Mesenchymal stem cell (in vitro differentiated cells and primary cell): ENCODE measurements at regions not wholly inside any gene's neighbourhood (a gene's known extent, or its start where the extent isn't known, plus 50 kb on each side); places are given as distances from the start of the nearest gene placed in this dataset.
A peak's percentile ranks its signal among the peaks of the same experiment; 100 is the strongest.

ENCODE experiments used
- DNase-seq: peaks from one replicate; pipeline ENCODE4 v3.0.0-alpha.2; 2013
- H2AFZ ChIP-seq: one replicate; pipeline ENCODE4 v1.6.1; 2013; ENCODE audit warnings: low read depth, mild to moderate bottlenecking, control low read depth, inconsistent platforms, low read length, moderate library complexity
- H2AK5ac ChIP-seq: 2 replicates; pipeline ENCODE4 v1.6.1; 2013; ENCODE audit warnings: low read length, moderate library complexity, mild to moderate bottlenecking, inconsistent platforms; ENCODE audit not compliant: severe bottlenecking
- H2BK120ac ChIP-seq: one replicate; pipeline ENCODE4 v1.6.1; 2013; ENCODE audit warnings: low read depth, mild to moderate bottlenecking, inconsistent platforms, low read length, moderate library complexity
- H2BK12ac ChIP-seq, 2 experiments: one replicate each; pipeline ENCODE4 v1.6.1; 2013; ENCODE audit warnings: inconsistent platforms in 2 of 2, low read length in 2 of 2, mild to moderate bottlenecking in 2 of 2, moderate library complexity in 2 of 2, control low read depth in 1 of 2
- H2BK15ac ChIP-seq: one replicate; pipeline ENCODE4 v1.6.1; 2013; ENCODE audit warnings: mild to moderate bottlenecking, low read depth, inconsistent platforms; ENCODE audit not compliant: poor library complexity, severe bottlenecking
- H2BK5ac ChIP-seq: 2 replicates; pipeline ENCODE4 v1.6.1; 2013; ENCODE audit warnings: low read depth, mild to moderate bottlenecking, low read length, control low read depth, inconsistent platforms; ENCODE audit not compliant: poor library complexity, severe bottlenecking
- H3K14ac ChIP-seq, 2 experiments: one replicate each; pipeline ENCODE4 v1.6.1; 2013; ENCODE audit warnings: inconsistent platforms in 2 of 2, low read length in 2 of 2, control low read depth in 1 of 2, mild to moderate bottlenecking in 1 of 2, moderate library complexity in 1 of 2
- H3K18ac ChIP-seq, 2 experiments: one replicate each; pipeline ENCODE4 v1.6.1; 2013; ENCODE audit warnings: inconsistent platforms in 2 of 2, low read length in 2 of 2, control low read depth in 1 of 2, low read depth in 1 of 2, mild to moderate bottlenecking in 1 of 2
- H3K23ac ChIP-seq, 2 experiments: one replicate each; pipeline ENCODE4 v1.6.1; 2013; ENCODE audit warnings: inconsistent platforms in 2 of 2, low read length in 2 of 2, mild to moderate bottlenecking in 2 of 2, moderate library complexity in 2 of 2, control low read depth in 1 of 2
- H3K27ac ChIP-seq: 2 replicates; pipeline ENCODE4 v1.5.1; 2013; ENCODE audit warnings: mild to moderate bottlenecking, moderate library complexity, low read length, control low read depth, inconsistent platforms; ENCODE audit not compliant: poor library complexity, severe bottlenecking
- H3K27me3 ChIP-seq, 2 experiments: 2 replicates each; pipeline versions ENCODE4 v1.6.1 to v1.7.0; 2013; ENCODE audit warnings: low read length in 2 of 2, mild to moderate bottlenecking in 2 of 2, moderate library complexity in 2 of 2, control low read depth in 1 of 2, inconsistent platforms in 1 of 2; ENCODE audit not compliant: control insufficient read depth in 1 of 2, insufficient read depth in 1 of 2
- H3K36me3 ChIP-seq, 2 experiments: 2 replicates each; pipeline versions ENCODE4 v1.6.1 to v1.7.0; 2013; ENCODE audit warnings: low read length in 2 of 2, control low read depth in 1 of 2, inconsistent platforms in 1 of 2, low read depth in 1 of 2, mild to moderate bottlenecking in 1 of 2; ENCODE audit not compliant: insufficient read depth in 2 of 2, control insufficient read depth in 1 of 2
- H3K4ac ChIP-seq, 2 experiments: one replicate each; pipeline ENCODE4 v1.6.1; 2013; ENCODE audit warnings: inconsistent platforms in 2 of 2, low read length in 2 of 2, mild to moderate bottlenecking in 2 of 2, moderate library complexity in 2 of 2, control low read depth in 1 of 2, low read depth in 1 of 2
- H3K4me1 ChIP-seq: 2 replicates; pipeline ENCODE4 v1.6.1; 2013; ENCODE audit warnings: low read depth, low read length, control low read depth; ENCODE audit not compliant: control insufficient read depth, insufficient read depth
- H3K4me2 ChIP-seq: 2 replicates; pipeline ENCODE4 v1.6.1; 2013; ENCODE audit warnings: low read length, mild to moderate bottlenecking, inconsistent platforms; ENCODE audit not compliant: poor library complexity, severe bottlenecking
- H3K4me3 ChIP-seq, 2 experiments: 2 replicates each; pipeline versions ENCODE4 v1.5.1 to v1.7.0; 2013; ENCODE audit warnings: low read length in 2 of 2, mild to moderate bottlenecking in 2 of 2, control low read depth in 1 of 2, low read depth in 1 of 2; ENCODE audit not compliant: insufficient read depth in 1 of 2
- H3K79me1 ChIP-seq: replicated peaks from 2 replicates; pipeline ENCODE4 v1.6.1; 2013; ENCODE audit warnings: mild to moderate bottlenecking, control low read depth, low read length, inconsistent platforms; ENCODE audit not compliant: poor library complexity, severe bottlenecking
- H3K9ac ChIP-seq: 2 replicates; pipeline ENCODE4 v1.7.0; 2013; ENCODE audit warnings: mild to moderate bottlenecking, low read length, moderate library complexity
- H3K9me3 ChIP-seq: 2 replicates; pipeline ENCODE4 v1.7.0; 2013; ENCODE audit warnings: mild to moderate bottlenecking, low read length; ENCODE audit not compliant: control insufficient read depth
- H4K8ac ChIP-seq: one replicate; pipeline ENCODE4 v1.6.1; 2013; ENCODE audit warnings: inconsistent platforms, mild to moderate bottlenecking, low read length, moderate library complexity
- H4K91ac ChIP-seq: one replicate; pipeline ENCODE4 v1.6.1; 2013; ENCODE audit warnings: mild to moderate bottlenecking, low read length, inconsistent platforms
- WGBS: methylation state at CpG from one replicate; pipeline ENCODE4 v1.1.7; 2013; ENCODE audit warnings: mixed read lengths; 5-methylcytosine and 5-hydroxymethylcytosine counted together

- no peak overlapping the region for H2BK120ac ChIP-seq
- no peak overlapping the region for H3K18ac ChIP-seq
- no peak overlapping the region for H2BK15ac ChIP-seq
- no peak overlapping the region for H3K4ac ChIP-seq
- H4K91ac ChIP-seq = no peak overlapping the region
- H2AK5ac ChIP-seq = no peak overlapping the region
- no peak overlapping the region for H4K8ac ChIP-seq
- H3K9ac ChIP-seq = no peak overlapping the region
- no peak overlapping the region for H3K27ac ChIP-seq
- no peaks in the 10 kb centered on the region for H3K36me3 ChIP-seq
- H3K4me3 ChIP-seq = no peak overlapping the region
- DNase-seq = no peak
- H3K79me1 ChIP-seq = no peaks in the 10 kb centered on the region
- no peak overlapping the region for H2BK12ac ChIP-seq
- H3K4me2 ChIP-seq = no peak overlapping the region
- no peaks in the 10 kb centered on the region for H3K4me1 ChIP-seq
- H2BK5ac ChIP-seq = no peak overlapping the region
- 83% methylated on average over 1 of the region's 2 CpGs for WGBS
- H3K27me3 ChIP-seq = no peaks in the 10 kb centered on the region
- H3K9me3 ChIP-seq = no peaks in the 10 kb centered on the region
- H2AFZ ChIP-seq = no peak overlapping the region
- no peak overlapping the region for H3K23ac ChIP-seq
- H3K14ac ChIP-seq = no peak overlapping the region
Measured at GRCh38 chr2:139162456-139162855, 382.3 kb upstream of the NXPH2 start.

- no CpG with 5 or more reads among the region's 1 CpG for WGBS
- H4K91ac ChIP-seq = no peak overlapping the region
- no peak overlapping the region for H2BK15ac ChIP-seq
- no peak overlapping the region for H3K23ac ChIP-seq
- peak; percentile 2 for DNase-seq
- no peak overlapping the region for H4K8ac ChIP-seq
- H3K4me2 ChIP-seq = no peak overlapping the region
- H3K9ac ChIP-seq = no peak overlapping the region
- H3K36me3 ChIP-seq = no peaks in the 10 kb centered on the region
- no peak overlapping the region for H3K27ac ChIP-seq
- H3K4me1 ChIP-seq = no peaks in the 10 kb centered on the region
- no peak overlapping the region for H2BK120ac ChIP-seq
- H2AFZ ChIP-seq = no peak overlapping the region
- no peak overlapping the region for H2AK5ac ChIP-seq
- no peaks in the 10 kb centered on the region for H3K79me1 ChIP-seq
- no peak overlapping the region for H3K14ac ChIP-seq
- no peak overlapping the region for H3K18ac ChIP-seq
- H2BK12ac ChIP-seq = no peak overlapping the region
- H3K9me3 ChIP-seq = no peaks in the 10 kb centered on the region
- H3K27me3 ChIP-seq = no peaks in the 10 kb centered on the region
- H3K4ac ChIP-seq = no peak overlapping the region
- no peak overlapping the region for H2BK5ac ChIP-seq
- no peak overlapping the region for H3K4me3 ChIP-seq
Measured at GRCh38 chr2:139160836-139161235, 380.6 kb upstream of the NXPH2 start.

- no peaks in the 10 kb centered on the region for H3K4me1 ChIP-seq
- H3K4me2 ChIP-seq = no peak overlapping the region
- no peaks in the 10 kb centered on the region for H3K79me1 ChIP-seq
- H2BK5ac ChIP-seq = no peak overlapping the region
- H4K91ac ChIP-seq = no peak overlapping the region
- no peaks in the 10 kb centered on the region for H3K27me3 ChIP-seq
- H3K4me3 ChIP-seq = no peak overlapping the region
- H3K9me3 ChIP-seq = no peaks in the 10 kb centered on the region
- WGBS = 100% methylated on average over 1 of the region's 3 CpGs
- DNase-seq = no peak
- no peak overlapping the region for H4K8ac ChIP-seq
- no peaks in the 10 kb centered on the region for H3K36me3 ChIP-seq
- no peak overlapping the region for H3K14ac ChIP-seq
- no peak overlapping the region for H2BK15ac ChIP-seq
- H2AFZ ChIP-seq = no peak overlapping the region
- no peak overlapping the region for H3K9ac ChIP-seq
- H3K18ac ChIP-seq = no peak overlapping the region
- no peak overlapping the region for H3K23ac ChIP-seq
- H2BK12ac ChIP-seq = no peak overlapping the region
- no peak overlapping the region for H2BK120ac ChIP-seq
- no peak overlapping the region for H2AK5ac ChIP-seq
- no peak overlapping the region for H3K4ac ChIP-seq
- no peak overlapping the region for H3K27ac ChIP-seq
Measured at GRCh38 chr2:139159177-139159576, 379.0 kb upstream of the NXPH2 start.

GRCh38 chr2:139156730-139157129 lies 376.5 kb upstream of the NXPH2 start:
- Histone ChIP-seq H3K36me3 (no peaks in the 10 kb centered on the region), H2BK12ac (no peak overlapping the region), H3K9ac (no peak overlapping the region), H2AK5ac (no peak overlapping the region), H2BK15ac (no peak overlapping the region), H3K4ac (no peak overlapping the region), H3K27me3 (no peaks in the 10 kb centered on the region), H3K4me1 (no peaks in the 10 kb centered on the region), H2BK5ac (no peak overlapping the region), H3K79me1 (no peaks in the 10 kb centered on the region), H3K9me3 (no peaks in the 10 kb centered on the region), H2AFZ (no peak overlapping the region), H3K4me2 (no peak overlapping the region), H3K27ac (no peak overlapping the region), H4K91ac (no peak overlapping the region), H2BK120ac (no peak overlapping the region), H3K18ac (no peak overlapping the region), H3K14ac (no peak overlapping the region), H3K23ac (no peak overlapping the region), H3K4me3 (no peak overlapping the region), H4K8ac (no peak overlapping the region)
- DNase-seq = no peak
